Neuronal stem cell (in vitro differentiated cells): ENCODE measurements at regions not wholly inside any gene's neighbourhood (a gene's known extent, or its start where the extent isn't known, plus 50 kb on each side); places are given as distances from the start of the nearest gene placed in this dataset.
A peak's percentile ranks its signal among the peaks of the same experiment; 100 is the strongest.

Experiments
- DNase-seq: peaks from one replicate; pipeline ENCODE4 v3.0.0-alpha.2; 2013; ENCODE audit warnings: low spot score
- H2AFZ ChIP-seq: one replicate; pipeline ENCODE4 v1.6.1; 2013; ENCODE audit warnings: mild to moderate bottlenecking, low read length, inconsistent platforms
- H2AK5ac ChIP-seq: 2 replicates; pipeline ENCODE4 v1.6.1; 2013; ENCODE audit warnings: low read depth, mild to moderate bottlenecking, inconsistent platforms, low read length, moderate library complexity, mixed read lengths
- H2BK120ac ChIP-seq: 2 replicates; pipeline ENCODE4 v1.6.1; 2013; ENCODE audit warnings: low read depth, mild to moderate bottlenecking, inconsistent platforms, low read length, moderate library complexity, mixed read lengths
- H2BK12ac ChIP-seq: one replicate; pipeline ENCODE4 v1.6.1; 2013; ENCODE audit warnings: low read length, inconsistent platforms
- H2BK15ac ChIP-seq: 2 replicates; pipeline ENCODE4 v1.6.1; 2013; ENCODE audit warnings: mild to moderate bottlenecking, low read length, inconsistent platforms, mixed read lengths
- H2BK5ac ChIP-seq: one replicate; pipeline ENCODE4 v1.6.1; 2013; ENCODE audit warnings: inconsistent platforms, mild to moderate bottlenecking, low read length, moderate library complexity
- H3K14ac ChIP-seq: one replicate; pipeline ENCODE4 v1.6.1; 2013; ENCODE audit warnings: low read length, inconsistent platforms
- H3K18ac ChIP-seq: 2 replicates; pipeline ENCODE4 v1.6.1; 2013; ENCODE audit warnings: low read length, inconsistent platforms
- H3K23ac ChIP-seq: 2 replicates; pipeline ENCODE4 v1.6.1; 2013; ENCODE audit warnings: low read depth, mild to moderate bottlenecking, mixed read lengths, low read length, inconsistent platforms; ENCODE audit not compliant: poor library complexity
- H3K27ac ChIP-seq: replicated peaks from 3 replicates; pipeline ENCODE4 v1.5.1; 2013; ENCODE audit warnings: low read length, inconsistent platforms
- H3K27me3 ChIP-seq, 3 experiments: 2 replicates each; pipeline ENCODE4 v1.6.1; 2013; ENCODE audit warnings: low read length in 3 of 3, mild to moderate bottlenecking in 2 of 3, inconsistent platforms in 1 of 3, low read depth in 1 of 3, mixed read lengths in 1 of 3, moderate library complexity in 1 of 3; ENCODE audit not compliant: control insufficient read depth in 3 of 3, insufficient read depth in 3 of 3
- H3K36me3 ChIP-seq, 2 donors: replicated peaks in 1 of 2; 2 replicates each; pipeline ENCODE4 v1.6.1; 2013; ENCODE audit warnings: low read length in 2 of 2; ENCODE audit not compliant: control insufficient read depth in 2 of 2, insufficient read depth in 2 of 2
- H3K4ac ChIP-seq: 2 replicates; pipeline ENCODE4 v1.6.1; 2013; ENCODE audit warnings: inconsistent platforms, mild to moderate bottlenecking, low read length, moderate library complexity
- H3K4me1 ChIP-seq, 2 donors: 1 replicate in 1 of 2; 2 replicates in 1 of 2; pipeline ENCODE4 v1.6.1; 2013; ENCODE audit warnings: low read length in 2 of 2, low read depth in 1 of 2; ENCODE audit not compliant: control insufficient read depth in 2 of 2, insufficient read depth in 1 of 2
- H3K4me2 ChIP-seq: one replicate; pipeline ENCODE4 v1.6.1; 2013; ENCODE audit warnings: mild to moderate bottlenecking, low read length, inconsistent platforms; ENCODE audit not compliant: insufficient read depth, poor library complexity, severe bottlenecking
- H3K4me3 ChIP-seq, 2 donors: 2 replicates each; pipeline ENCODE4 v1.5.1; 2013; ENCODE audit warnings: low read length in 2 of 2, mild to moderate bottlenecking in 2 of 2, inconsistent platforms in 1 of 2, moderate library complexity in 1 of 2
- H3K79me1 ChIP-seq: one replicate; pipeline ENCODE4 v1.6.1; 2013; ENCODE audit warnings: low read depth, mild to moderate bottlenecking, inconsistent platforms, low read length, moderate library complexity
- H3K9ac ChIP-seq: one replicate; pipeline ENCODE4 v1.6.1; 2013; ENCODE audit warnings: mild to moderate bottlenecking, low read depth, low read length, inconsistent platforms; ENCODE audit not compliant: poor library complexity
- H3K9me3 ChIP-seq, 2 donors: replicated peaks in 1 of 2; 2 replicates each; pipeline versions ENCODE3 to v1.6.1; 2013; ENCODE audit warnings: low read length in 2 of 2, mild to moderate bottlenecking in 2 of 2, inconsistent platforms in 1 of 2, low read depth in 1 of 2, mixed read lengths in 1 of 2, moderate library complexity in 1 of 2; ENCODE audit not compliant: control insufficient read depth in 2 of 2, insufficient read depth in 1 of 2
- H4K8ac ChIP-seq: one replicate; pipeline ENCODE4 v1.6.1; 2013; ENCODE audit warnings: low read depth, mild to moderate bottlenecking, inconsistent platforms, low read length, moderate library complexity
- H4K91ac ChIP-seq: one replicate; pipeline ENCODE4 v1.6.1; 2013; ENCODE audit warnings: low read length, low read depth, mild to moderate bottlenecking, inconsistent platforms; ENCODE audit not compliant: poor library complexity
- WGBS, 2 donors: extraction: QIAGEN DNeasy Blood & Tissue Kit; methylation state at CpG; one replicate each; pipeline ENCODE4 v1.1.7; 2013; ENCODE audit warnings: missing lambda C conversion rate in 2 of 2, mixed read lengths in 1 of 2; ENCODE audit not compliant: insufficient read length in 2 of 2, insufficient replicate concordance in 1 of 2; ENCODE audit errors: extremely low coverage in 2 of 2; 5-methylcytosine and 5-hydroxymethylcytosine counted together

- Histone ChIP-seq H2BK5ac (no peak overlapping the region), H2BK12ac (no peak overlapping the region), H4K91ac (no peak overlapping the region), H3K4ac (no peak overlapping the region), H3K27me3 (no peaks in the 10 kb centered on the region), H3K4me2 (no peak overlapping the region), H2BK120ac (no peak overlapping the region), H3K79me1 (no peaks in the 10 kb centered on the region), H3K18ac (peak overlapping the region; percentile 64), H4K8ac (no peak overlapping the region), H3K4me1 (peaks cover 0 to 8% of the 10 kb centered on the region in 2 donors), H3K9me3 (no peaks in the 10 kb centered on the region), H2BK15ac (no peak overlapping the region), H3K23ac (no peak overlapping the region), H3K9ac (no peak overlapping the region), H3K27ac (no peak overlapping the region), H2AFZ (no peak overlapping the region), H3K4me3 (no peak overlapping the region), H2AK5ac (no peak overlapping the region), H3K36me3 (no peaks in the 10 kb centered on the region), H3K14ac (no peak overlapping the region)
- WGBS, 2 donors, result no CpG with 5 or more reads among the region's 2 CpGs
- DNase-seq, result no peak
Measured at GRCh38 chr13:74465271-74465670, 331.1 kb upstream of the KLF12 start.

DNA sequence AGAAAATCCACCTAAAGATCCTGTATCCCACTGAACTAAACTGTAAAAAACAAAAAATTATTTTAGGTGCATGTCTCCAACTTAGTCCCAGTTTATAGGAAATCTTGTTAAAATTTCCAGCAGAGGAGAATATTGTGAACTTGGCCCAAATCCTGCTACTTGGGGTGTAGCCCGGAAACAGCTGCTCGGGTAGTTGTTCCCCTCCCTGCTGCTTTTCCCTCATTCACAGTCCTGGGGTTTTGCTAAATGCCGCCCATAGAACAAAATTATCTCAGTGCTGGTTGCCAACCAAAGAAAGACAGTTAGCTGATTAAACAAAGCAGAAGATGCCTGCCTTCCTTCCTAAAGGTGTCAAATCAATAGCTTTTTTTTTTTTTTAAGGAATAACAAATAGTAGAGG, 330.5 kb upstream of the KLF12 start:
- WGBS, 2 donors, result no CpG with 5 or more reads among the region's 3 CpGs
- no peak overlapping the region for H2BK15ac ChIP-seq

GRCh38 chr13:74461011-74461410, 326.8 kb upstream of the KLF12 start:
- no peaks in the 10 kb centered on the region for H3K27me3 ChIP-seq
- H3K4me2 ChIP-seq, result no peak overlapping the region
- H4K91ac ChIP-seq, result no peak overlapping the region
- no peak overlapping the region for H3K27ac ChIP-seq
- H2BK120ac ChIP-seq, result no peak overlapping the region
- no peaks in the 10 kb centered on the region for H3K36me3 ChIP-seq
- H3K14ac ChIP-seq, result no peak overlapping the region
- H3K23ac ChIP-seq, result no peak overlapping the region
- H3K4me3 ChIP-seq, result no peak overlapping the region
- H3K18ac ChIP-seq, result no peak overlapping the region
- H2BK12ac ChIP-seq, result no peak overlapping the region
- WGBS, 2 donors, result no CpG with 5 or more reads among the region's 2 CpGs
- H4K8ac ChIP-seq, result no peak overlapping the region
- H2AK5ac ChIP-seq, result no peak overlapping the region
- no peaks in the 10 kb centered on the region for H3K79me1 ChIP-seq
- no peak overlapping the region for H2AFZ ChIP-seq
- DNase-seq, result no peak
- H2BK5ac ChIP-seq, result no peak overlapping the region
- H3K4me1 ChIP-seq, result peaks cover 0 to 3% of the 10 kb centered on the region in 2 donors
- H3K4ac ChIP-seq, result no peak overlapping the region
- no peaks in the 10 kb centered on the region for H3K9me3 ChIP-seq
- H3K9ac ChIP-seq, result no peak overlapping the region
- H2BK15ac ChIP-seq, result no peak overlapping the region

More for the DNA sequence above, 330.5 kb upstream of the KLF12 start:
- H3K4me3 ChIP-seq, result no peak overlapping the region
- H3K36me3 ChIP-seq, result no peaks in the 10 kb centered on the region
- no peaks in the 10 kb centered on the region for H3K9me3 ChIP-seq
- H3K27ac ChIP-seq, result no peak overlapping the region
- peaks cover 0 to 8% of the 10 kb centered on the region in 2 donors for H3K4me1 ChIP-seq
- no peak overlapping the region for H3K18ac ChIP-seq
- no peak overlapping the region for H2AK5ac ChIP-seq
- H2BK12ac ChIP-seq, result no peak overlapping the region
- no peaks in the 10 kb centered on the region for H3K79me1 ChIP-seq
- H2BK5ac ChIP-seq, result no peak overlapping the region
- H3K14ac ChIP-seq, result no peak overlapping the region
- no peak overlapping the region for H4K91ac ChIP-seq
- H4K8ac ChIP-seq, result no peak overlapping the region
- no peak overlapping the region for H2AFZ ChIP-seq
- no peak overlapping the region for H3K9ac ChIP-seq
- no peaks in the 10 kb centered on the region for H3K27me3 ChIP-seq
- no peak overlapping the region for H2BK120ac ChIP-seq
- H3K4ac ChIP-seq, result no peak overlapping the region
- H3K4me2 ChIP-seq, result no peak overlapping the region
- DNase-seq, result no peak
- no peak overlapping the region for H3K23ac ChIP-seq

DNA sequence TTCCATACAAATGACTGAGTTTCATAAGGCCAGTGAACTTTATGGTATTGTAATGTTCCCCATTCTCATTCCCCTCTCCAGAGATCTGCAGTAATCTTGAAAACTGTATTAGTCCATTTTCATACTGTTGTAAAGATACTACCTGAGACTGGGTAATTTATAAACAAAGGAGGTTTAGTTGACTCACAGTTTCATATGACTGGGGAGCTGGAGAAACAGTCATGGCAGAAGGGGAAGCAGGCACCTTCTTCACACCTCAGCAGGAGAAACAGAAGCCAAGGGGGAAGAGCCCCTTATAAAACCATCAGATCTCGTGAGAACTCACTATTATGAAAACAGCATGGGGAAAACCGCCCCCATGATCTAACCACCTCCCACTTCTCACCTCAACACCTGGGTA, 318.7 kb upstream of the KLF12 start:
- no peak overlapping the region for H2BK15ac ChIP-seq
- no peak overlapping the region for H3K4me3 ChIP-seq
- no peak overlapping the region for H3K9ac ChIP-seq
- no CpG with 5 or more reads among the region's 2 CpGs for WGBS, 2 donors
- no peak overlapping the region for H3K18ac ChIP-seq
- no peaks in the 10 kb centered on the region for H3K79me1 ChIP-seq
- H2BK120ac ChIP-seq, result no peak overlapping the region
- no peaks in the 10 kb centered on the region for H3K36me3 ChIP-seq
- H3K27me3 ChIP-seq, result no peaks in the 10 kb centered on the region
- H2BK5ac ChIP-seq, result no peak overlapping the region
- no peak overlapping the region for H4K8ac ChIP-seq
- H4K91ac ChIP-seq, result no peak overlapping the region
- peaks cover 2 to 4% of the 10 kb centered on the region in 2 donors for H3K4me1 ChIP-seq
- H3K4ac ChIP-seq, result no peak overlapping the region
- no peak overlapping the region for H3K4me2 ChIP-seq
- no peak overlapping the region for H2AK5ac ChIP-seq
- H2AFZ ChIP-seq, result no peak overlapping the region
- H3K9me3 ChIP-seq, result peaks cover 0 to 3% of the 10 kb centered on the region in 2 donors
- H3K23ac ChIP-seq, result no peak overlapping the region
- no peak overlapping the region for H3K27ac ChIP-seq
- H3K14ac ChIP-seq, result no peak overlapping the region
- DNase-seq, result no peak
- H2BK12ac ChIP-seq, result no peak overlapping the region
